Loucy (cell line): ENCODE measurements at regions not wholly inside any gene's neighbourhood (a gene's known extent, or its start where the extent isn't known, plus 50 kb on each side); places are given as distances from the start of the nearest gene placed in this dataset.

ENCODE experiments used
- CTCF ChIP-seq: fragments of 200-600 bp; sonication (generic); conservative IDR thresholded peaks from 2 replicates; pipeline ENCODE4 v1.5.1; 2014; ENCODE audit warnings: mild to moderate bottlenecking, antibody characterized with exemption, low read length
- EZH2phosphoT487 ChIP-seq: fragments of 200-600 bp; IDR thresholded peaks from 2 replicates; pipeline ENCODE4 v1.6.1; 2018; ENCODE audit warnings: antibody characterized with exemption, mild to moderate bottlenecking, moderate library complexity, borderline replicate concordance

GRCh38 chr10:131584287-131584686 is 272.8 kb upstream of the TCERG1L start:
- TF ChIP-seq CTCF (no peak), EZH2phosphoT487 (no peak)
